GM19240 (cell line): ENCODE measurements at regions not wholly inside any gene's neighbourhood (a gene's known extent, or its start where the extent isn't known, plus 50 kb on each side); places are given as distances from the start of the nearest gene placed in this dataset.

Source experiments
- DNase-seq: peaks from one replicate; pipeline ENCODE4 v3.0.0; 2011; ENCODE audit warnings: low spot score; ENCODE audit not compliant: insufficient read length

GRCh38 chr14:62373944-62374343, 611.7 kb downstream of the SNAPC1 start:
- DNase-seq, result no peak

GRCh38 chr14:62378057-62378456, 615.8 kb downstream of the SNAPC1 start:
- no peak for DNase-seq

- no peak for DNase-seq
Measured at GRCh38 chr14:62381311-62382070, 619.3 kb downstream of the SNAPC1 start.

- DNase-seq, result no peak
Measured at GRCh38 chr14:62409169-62409568, 636.1 kb downstream of the KCNH5 start.

- no peak for DNase-seq
Measured at GRCh38 chr14:62409626-62410300, 635.5 kb downstream of the KCNH5 start.

- no peak for DNase-seq
Measured at GRCh38 chr14:62420847-62421246, 624.4 kb downstream of the KCNH5 start.

- DNase-seq, result no peak
Measured at GRCh38 chr14:62428429-62429203, 616.6 kb downstream of the KCNH5 start.

GRCh38 chr14:62429683-62430082, 615.6 kb downstream of the KCNH5 start:
- DNase-seq, result no peak

- no peak for DNase-seq
Measured at GRCh38 chr14:62431496-62431895, 613.8 kb downstream of the KCNH5 start.

GRCh38 chr14:62432955-62433354, 612.3 kb downstream of the KCNH5 start:
- no peak for DNase-seq

GRCh38 chr14:62436261-62436660, 609.0 kb downstream of the KCNH5 start:
- DNase-seq, result no peak

- DNase-seq, result no peak
Measured at GRCh38 chr14:62439210-62439609, 606.0 kb downstream of the KCNH5 start.

- no peak for DNase-seq
Measured at GRCh38 chr14:62443796-62444195, 601.5 kb downstream of the KCNH5 start.

- DNase-seq, result no peak
Measured at GRCh38 chr14:62445570-62445969, 599.7 kb downstream of the KCNH5 start.

- no peak for DNase-seq
Measured at GRCh38 chr14:62451221-62451620, 594.0 kb downstream of the KCNH5 start.

- no peak for DNase-seq
Measured at GRCh38 chr14:62453226-62453625, 592.0 kb downstream of the KCNH5 start.

GRCh38 chr14:62455446-62455845, 589.8 kb downstream of the KCNH5 start:
- DNase-seq, result no peak

GRCh38 chr14:62462988-62463387, 582.3 kb downstream of the KCNH5 start:
- no peak for DNase-seq

GRCh38 chr14:62468946-62469345, 576.3 kb downstream of the KCNH5 start:
- no peak for DNase-seq

- DNase-seq, result no peak
Measured at GRCh38 chr14:62470935-62471334, 574.3 kb downstream of the KCNH5 start.

- DNase-seq, result no peak
Measured at GRCh38 chr14:62491146-62491545, 554.1 kb downstream of the KCNH5 start.

GRCh38 chr14:62497708-62498107, 547.5 kb downstream of the KCNH5 start:
- DNase-seq, result no peak
